ENCODE measurements at regions not wholly inside any gene's neighbourhood (a gene's known extent, or its start where the extent isn't known, plus 50 kb on each side); places are given as distances from the start of the nearest gene placed in this dataset.

- no peak for DNase-seq
Measured at GRCh38 chr10:83649471-83649870, 489.8 kb upstream of the GHITM start.

- DNase-seq, result no peak
Measured at GRCh38 chr10:83654689-83655088, 484.6 kb upstream of the GHITM start.

- DNase-seq, result no peak
Measured at GRCh38 chr10:83656924-83657323, 482.4 kb upstream of the GHITM start.

GRCh38 chr10:83657487-83657886 lies 481.8 kb upstream of the GHITM start:
- no peak for DNase-seq

- DNase-seq, result no peak
Measured at GRCh38 chr10:83663918-83664317, 475.4 kb upstream of the GHITM start.

- no peak for DNase-seq
Measured at GRCh38 chr10:83666762-83667161, 472.5 kb upstream of the GHITM start.

- no peak for DNase-seq
Measured at GRCh38 chr10:83667594-83667993, 471.7 kb upstream of the GHITM start.

GRCh38 chr10:83673316-83673715 lies 466.0 kb upstream of the GHITM start:
- no peak for DNase-seq

- DNase-seq, result no peak
Measured at GRCh38 chr10:83677795-83678194, 461.5 kb upstream of the GHITM start.

- DNase-seq, result no peak
Measured at GRCh38 chr10:83678850-83679249, 460.5 kb upstream of the GHITM start.

- DNase-seq, result no peak
Measured at GRCh38 chr10:83680470-83680891, 458.8 kb upstream of the GHITM start.

- DNase-seq, result no peak
Measured at GRCh38 chr10:83682414-83682813, 456.9 kb upstream of the GHITM start.

GRCh38 chr10:83685458-83685857 lies 453.9 kb upstream of the GHITM start:
- DNase-seq, result no peak

- DNase-seq, result no peak
Measured at GRCh38 chr10:83691791-83692596, 447.3 kb upstream of the GHITM start.

GRCh38 chr10:83698899-83699298 lies 440.4 kb upstream of the GHITM start:
- DNase-seq, result no peak

GRCh38 chr10:83701799-83702198 lies 437.5 kb upstream of the GHITM start:
- no peak for DNase-seq

- no peak for DNase-seq
Measured at GRCh38 chr10:83702731-83703130, 436.6 kb upstream of the GHITM start.

- no peak for DNase-seq
Measured at GRCh38 chr10:83706120-83706519, 433.2 kb upstream of the GHITM start.

- no peak for DNase-seq
Measured at GRCh38 chr10:83706952-83707582, 432.2 kb upstream of the GHITM start.

- DNase-seq, result no peak
Measured at GRCh38 chr10:83713423-83713822, 425.9 kb upstream of the GHITM start.

- no peak for DNase-seq
Measured at GRCh38 chr10:83723080-83723479, 416.2 kb upstream of the GHITM start.

GRCh38 chr10:83724471-83725241 lies 414.7 kb upstream of the GHITM start:
- peak in 1 of 56 donors; percentile 1 for DNase-seq
